Ascending aorta (tissue), 2 donors: ENCODE measurements at regions not wholly inside any gene's neighbourhood (a gene's known extent, or its start where the extent isn't known, plus 50 kb on each side); places are given as distances from the start of the nearest gene placed in this dataset.

Source experiments
- DNase-seq, 2 donors: peaks; one replicate each; pipeline ENCODE4 v3.0.0-alpha.2; 2019; ENCODE audit warnings: low spot score in 2 of 2
- H3K27ac ChIP-seq, 2 donors: fragments of 200-600 bp; sonication (generic); one replicate each; pipeline ENCODE4 v1.5.1; 2016 to 2017; ENCODE audit warnings: mild to moderate bottlenecking in 1 of 2
- H3K27me3 ChIP-seq: fragments of 200-600 bp; sonication (generic); one replicate; pipeline ENCODE4 v1.5.1; 2017
- H3K36me3 ChIP-seq, 2 donors: fragments of 200-600 bp; sonication (generic); one replicate each; pipeline ENCODE4 v1.5.1; 2016
- H3K4me1 ChIP-seq, 2 donors: fragments of 200-600 bp; sonication (generic); one replicate each; pipeline ENCODE4 v1.5.1; 2016 to 2017; ENCODE audit warnings: mild to moderate bottlenecking in 1 of 2
- H3K4me3 ChIP-seq, 2 donors: fragments of 200-600 bp; sonication (generic); one replicate each; pipeline ENCODE4 v1.5.1; 2016 to 2017; ENCODE audit warnings: mild to moderate bottlenecking in 1 of 2
- H3K9me3 ChIP-seq, 2 donors: fragments of 200-600 bp; sonication (generic); one replicate each; pipeline ENCODE4 v1.5.1; 2016
- CTCF ChIP-seq, 3 experiments: fragments of 200-600 bp in 2 of 3; fragments of 450-650 bp in 1 of 3; sonication (generic) in 2 of 3; IDR thresholded peaks; one replicate each; pipeline ENCODE4 v1.5.1; 2016 to 2019; ENCODE audit warnings: antibody characterized with exemption in 3 of 3, mild to moderate bottlenecking in 1 of 3, moderate library complexity in 1 of 3
- intact Hi-C: fragments of 100-400 bp; cut with DNase I; formaldehyde crosslinking; loops from one replicate; pipeline ENCODE4 v1.15.1; 2023

- Histone ChIP-seq H3K27me3 (no peaks in the 10 kb centered on the region), H3K36me3 (no peaks in the 10 kb centered on the region), H3K9me3 (no peaks in the 10 kb centered on the region), H3K4me3 (peak overlapping the region; percentile 61 to 70), H3K4me1 (peaks cover 20 to 26% of the 10 kb centered on the region in 2 donors), H3K27ac (no peak overlapping the region)
- TF ChIP-seq CTCF (IDR thresholded peaks at IDR 0.05) = no peak
- intact Hi-C loops = loop anchor here (5.0 kb wide), 1 partner anchor 42 kb away; no protein-coding TSS in a partner anchor
- no peak for DNase-seq
Measured at GRCh38 chr1:201650623-201650933, 111.7 kb downstream of the NAV1 start.

GRCh38 chr1:201652181-201652580 lies 113.3 kb downstream of the NAV1 start:
- Histone ChIP-seq H3K9me3 (no peaks in the 10 kb centered on the region), H3K27me3 (no peaks in the 10 kb centered on the region), H3K27ac (no peak overlapping the region), H3K36me3 (no peaks in the 10 kb centered on the region), H3K4me1 (peaks cover 20 to 31% of the 10 kb centered on the region in 2 donors), H3K4me3 (no peak overlapping the region)
- no peak for TF ChIP-seq CTCF (IDR thresholded peaks at IDR 0.05)
- no peak for DNase-seq
- intact Hi-C loops = loop anchor here (5.0 kb wide), 1 partner anchor 40 kb away; no protein-coding TSS in a partner anchor

- Histone ChIP-seq H3K4me3 (no peak overlapping the region), H3K27ac (no peak overlapping the region), H3K36me3 (no peaks in the 10 kb centered on the region), H3K9me3 (no peaks in the 10 kb centered on the region), H3K27me3 (no peaks in the 10 kb centered on the region), H3K4me1 (peaks cover 15 to 29% of the 10 kb centered on the region in 2 donors)
- intact Hi-C loops = loop anchor here (5.0 kb wide), 1 partner anchor 39 kb away; no protein-coding TSS in a partner anchor
- TF ChIP-seq CTCF (IDR thresholded peaks at IDR 0.05) = no peak
- no peak for DNase-seq
Measured at GRCh38 chr1:201653233-201653632, 114.3 kb downstream of the NAV1 start.

DNA sequence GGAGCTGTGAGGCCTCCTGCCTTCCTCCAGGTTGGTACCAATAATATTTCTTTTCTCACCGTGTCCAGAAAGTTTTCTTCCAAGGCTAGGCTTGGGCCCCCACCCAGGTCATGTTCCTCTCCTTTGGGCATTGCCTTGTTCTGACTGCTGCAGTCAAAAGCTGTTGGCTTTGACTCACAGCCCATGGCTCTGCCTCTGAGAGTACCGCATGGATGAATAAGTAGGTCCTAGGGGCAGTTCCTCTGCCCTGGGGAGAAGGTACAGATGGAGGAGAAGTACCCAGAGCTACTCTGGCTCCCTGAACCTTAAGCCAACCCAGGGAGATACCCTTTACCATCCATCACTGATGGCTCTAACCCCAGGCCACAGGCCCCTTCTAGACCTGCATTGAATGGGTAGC lies 115.0 kb downstream of the NAV1 start:
- TF ChIP-seq CTCF (IDR thresholded peaks at IDR 0.05) = no peak
- DNase-seq = no peak
- Histone ChIP-seq H3K4me1 (peaks cover 13 to 25% of the 10 kb centered on the region in 2 donors), H3K27me3 (no peaks in the 10 kb centered on the region), H3K9me3 (no peaks in the 10 kb centered on the region), H3K4me3 (no peak overlapping the region), H3K27ac (no peak overlapping the region), H3K36me3 (no peaks in the 10 kb centered on the region)
- intact Hi-C loops = loop anchor here (5.0 kb wide), 1 partner anchor 38 kb away; no protein-coding TSS in a partner anchor

DNA sequence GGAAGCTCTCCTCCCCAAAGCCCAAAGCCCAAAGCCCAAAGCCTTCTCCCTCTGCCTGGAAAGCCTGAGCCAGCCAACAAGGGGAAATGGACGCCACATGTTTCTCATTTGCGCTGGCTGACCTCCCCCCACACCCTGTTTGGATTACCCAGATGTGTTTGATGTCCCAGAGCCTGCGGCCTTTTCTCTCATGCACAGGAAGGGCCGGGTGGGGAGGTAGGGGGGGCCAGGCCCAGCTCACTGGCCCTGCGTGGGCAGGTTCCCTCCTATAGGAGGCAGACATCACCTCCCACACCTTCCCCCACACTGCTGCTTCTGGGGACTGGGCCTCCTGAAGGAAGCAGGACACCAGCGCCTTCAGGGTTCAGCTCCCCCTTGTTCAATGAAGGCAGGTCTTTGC lies 116.3 kb downstream of the NAV1 start:
- Histone ChIP-seq H3K27ac (no peak overlapping the region), H3K9me3 (no peaks in the 10 kb centered on the region), H3K4me3 (no peak overlapping the region), H3K36me3 (no peaks in the 10 kb centered on the region), H3K4me1 (peaks cover 4 to 15% of the 10 kb centered on the region in 2 donors), H3K27me3 (no peaks in the 10 kb centered on the region)
- intact Hi-C loops = no loop called here
- DNase-seq = no peak
- TF ChIP-seq CTCF (IDR thresholded peaks at IDR 0.05) = no peak

GRCh38 chr1:201655910-201656309 lies 117.0 kb downstream of the NAV1 start:
- Histone ChIP-seq H3K4me1 (peaks cover 0 to 11% of the 10 kb centered on the region in 2 donors), H3K27me3 (no peaks in the 10 kb centered on the region), H3K27ac (no peak overlapping the region), H3K9me3 (no peaks in the 10 kb centered on the region), H3K36me3 (no peaks in the 10 kb centered on the region), H3K4me3 (no peak overlapping the region)
- intact Hi-C loops = no loop called here
- no peak for DNase-seq
- no peak for TF ChIP-seq CTCF (IDR thresholded peaks at IDR 0.05)
